Endothelial cell (in vitro differentiated cells): ENCODE measurements at regions not wholly inside any gene's neighbourhood (a gene's known extent, or its start where the extent isn't known, plus 50 kb on each side); places are given as distances from the start of the nearest gene placed in this dataset.

Experiments
- DNase-seq: peaks from one replicate; pipeline ENCODE4 v3.0.0; 2021; ENCODE audit warnings: low spot score
- H3K27ac Mint-ChIP-seq: one replicate; pipeline ENCODE4 v1.8.0; 2021; ENCODE audit warnings: mixed read lengths, inconsistent platforms; ENCODE audit not compliant: unreplicated experiment
- H3K27me3 Mint-ChIP-seq: one replicate; pipeline ENCODE4 v1.8.0; 2021; ENCODE audit warnings: mild to moderate bottlenecking, moderate library complexity, mixed read lengths, inconsistent platforms; ENCODE audit not compliant: unreplicated experiment
- H3K36me3 Mint-ChIP-seq: one replicate; pipeline ENCODE4 v1.8.0; 2021; ENCODE audit warnings: mild to moderate bottlenecking, low read depth, mixed read lengths, inconsistent platforms; ENCODE audit not compliant: unreplicated experiment
- H3K4me1 Mint-ChIP-seq: one replicate; pipeline ENCODE4 v1.8.0; 2021; ENCODE audit warnings: mild to moderate bottlenecking, mixed read lengths, inconsistent platforms; ENCODE audit not compliant: unreplicated experiment
- H3K4me3 Mint-ChIP-seq: one replicate; pipeline ENCODE4 v1.8.0; 2021; ENCODE audit warnings: mild to moderate bottlenecking, mixed read lengths, inconsistent platforms; ENCODE audit not compliant: unreplicated experiment
- H3K9me3 Mint-ChIP-seq: one replicate; pipeline ENCODE4 v1.8.0; 2021; ENCODE audit warnings: mixed read lengths, inconsistent platforms; ENCODE audit not compliant: unreplicated experiment
- CTCF ChIP-seq: fragments of 200-600 bp; sonication (generic); IDR thresholded peaks from one replicate; pipeline ENCODE4 v1.5.0; 2021; ENCODE audit warnings: antibody characterized with exemption; ENCODE audit not compliant: unreplicated experiment

GRCh38 chr10:123305671-123306070 is 151.5 kb downstream of the BUB3 start:
- Mint-ChIP-seq H3K4me3 (no peak overlapping the region), H3K4me1 (peaks cover 2% of the 10 kb centered on the region), H3K27me3 (peaks cover 4% of the 10 kb centered on the region), H3K36me3 (no peaks in the 10 kb centered on the region), H3K9me3 (no peaks in the 10 kb centered on the region), H3K27ac (no peak overlapping the region)
- DNase-seq = no peak
- TF ChIP-seq CTCF = no peak

- peaks cover 2% of the 10 kb centered on the region for H3K4me1 Mint-ChIP-seq
- H3K27me3 Mint-ChIP-seq = peaks cover 4% of the 10 kb centered on the region
- no peak for TF ChIP-seq CTCF
- H3K4me3 Mint-ChIP-seq = no peak overlapping the region
- no peaks in the 10 kb centered on the region for H3K9me3 Mint-ChIP-seq
- no peak overlapping the region for H3K27ac Mint-ChIP-seq
- no peaks in the 10 kb centered on the region for H3K36me3 Mint-ChIP-seq
- no peak for DNase-seq
Measured at GRCh38 chr10:123306290-123306689, 152.1 kb downstream of the BUB3 start.

- no peak overlapping the region for H3K4me3 Mint-ChIP-seq
- TF ChIP-seq CTCF = no peak
- no peak overlapping the region for H3K27ac Mint-ChIP-seq
- no peaks in the 10 kb centered on the region for H3K4me1 Mint-ChIP-seq
- no peaks in the 10 kb centered on the region for H3K9me3 Mint-ChIP-seq
- H3K36me3 Mint-ChIP-seq = no peaks in the 10 kb centered on the region
- H3K27me3 Mint-ChIP-seq = peaks cover 4% of the 10 kb centered on the region
- DNase-seq = no peak
Measured at GRCh38 chr10:123309731-123310130, 155.5 kb downstream of the BUB3 start.

- H3K36me3 Mint-ChIP-seq = peaks cover 4% of the 10 kb centered on the region
- H3K4me3 Mint-ChIP-seq = no peak overlapping the region
- no peaks in the 10 kb centered on the region for H3K4me1 Mint-ChIP-seq
- H3K27me3 Mint-ChIP-seq = no peaks in the 10 kb centered on the region
- no peak for DNase-seq
- no peak for TF ChIP-seq CTCF
- no peak overlapping the region for H3K27ac Mint-ChIP-seq
- H3K9me3 Mint-ChIP-seq = no peaks in the 10 kb centered on the region
Measured at GRCh38 chr10:123316776-123317175, 162.6 kb downstream of the BUB3 start.

GRCh38 chr10:123318516-123318915 is 164.3 kb downstream of the BUB3 start:
- H3K27me3 Mint-ChIP-seq = no peaks in the 10 kb centered on the region

More at GRCh38 chr10:123318516-123318915, 164.3 kb downstream of the BUB3 start:
- H3K4me1 Mint-ChIP-seq = no peaks in the 10 kb centered on the region
- H3K36me3 Mint-ChIP-seq = peaks cover 4% of the 10 kb centered on the region
- DNase-seq = no peak
- H3K9me3 Mint-ChIP-seq = no peaks in the 10 kb centered on the region
- no peak for TF ChIP-seq CTCF
- H3K27ac Mint-ChIP-seq = no peak overlapping the region
- no peak overlapping the region for H3K4me3 Mint-ChIP-seq
